VCaP (cell line): ENCODE measurements at regions not wholly inside any gene's neighbourhood (a gene's known extent, or its start where the extent isn't known, plus 50 kb on each side); places are given as distances from the start of the nearest gene placed in this dataset.

Source experiments
- H3K27ac ChIP-seq: fragments of 450-650 bp; 2 replicates; pipeline ENCODE4 v1.5.1; 2017
- CTCF ChIP-seq: fragments of 450-650 bp; conservative IDR thresholded peaks from 2 replicates; pipeline ENCODE4 v1.5.1; 2017; ENCODE audit warnings: mild to moderate bottlenecking, moderate library complexity

GRCh38 chr11:128193615-128194014, 393.7 kb downstream of the ETS1 start:
- H3K27ac ChIP-seq: no peak overlapping the region
- no peak for TF ChIP-seq CTCF

- H3K27ac ChIP-seq: no peak overlapping the region
- no peak for TF ChIP-seq CTCF
These were observed 397.0 kb downstream of the ETS1 start for GRCh38 chr11:128190312-128190711.

GRCh38 chr11:128189823-128190222, 397.5 kb downstream of the ETS1 start:
- H3K27ac ChIP-seq: no peak overlapping the region
- TF ChIP-seq CTCF: no peak

GRCh38 chr11:128188346-128189004, 398.9 kb downstream of the ETS1 start:
- H3K27ac ChIP-seq: no peak overlapping the region
- TF ChIP-seq CTCF: no peak

GRCh38 chr11:128187835-128188234, 399.5 kb downstream of the ETS1 start:
- no peak for TF ChIP-seq CTCF
- no peak overlapping the region for H3K27ac ChIP-seq

- H3K27ac ChIP-seq: no peak overlapping the region
- no peak for TF ChIP-seq CTCF
These were observed 400.0 kb downstream of the ETS1 start for GRCh38 chr11:128187377-128187776.

GRCh38 chr11:128184981-128185380, 402.4 kb downstream of the ETS1 start:
- no peak for TF ChIP-seq CTCF

More at GRCh38 chr11:128184981-128185380, 402.4 kb downstream of the ETS1 start:
- no peak overlapping the region for H3K27ac ChIP-seq
